SK-N-MC (cell line): ENCODE measurements at regions not wholly inside any gene's neighbourhood (a gene's known extent, or its start where the extent isn't known, plus 50 kb on each side); places are given as distances from the start of the nearest gene placed in this dataset.

ENCODE experiments used
- EZH2 ChIP-seq: fragments of 200-600 bp; sonication (generic); IDR thresholded peaks from one replicate; pipeline ENCODE4 v1.6.1; 2017; ENCODE audit warnings: antibody characterized with exemption
- POLR2AphosphoS5 ChIP-seq: IDR thresholded peaks from 2 replicates; pipeline ENCODE4 v1.6.1; 2012; ENCODE audit warnings: mild to moderate bottlenecking, low read depth, low read length, borderline replicate concordance

- TF ChIP-seq POLR2AphosphoS5, result no peak
- no peak for TF ChIP-seq EZH2
Measured at GRCh38 chr7:43021431-43021830, 89.3 kb downstream of the MRPL32 start.
